ENCODE measurements at regions not wholly inside any gene's neighbourhood (a gene's known extent, or its start where the extent isn't known, plus 50 kb on each side); places are given as distances from the start of the nearest gene placed in this dataset.

DNA sequence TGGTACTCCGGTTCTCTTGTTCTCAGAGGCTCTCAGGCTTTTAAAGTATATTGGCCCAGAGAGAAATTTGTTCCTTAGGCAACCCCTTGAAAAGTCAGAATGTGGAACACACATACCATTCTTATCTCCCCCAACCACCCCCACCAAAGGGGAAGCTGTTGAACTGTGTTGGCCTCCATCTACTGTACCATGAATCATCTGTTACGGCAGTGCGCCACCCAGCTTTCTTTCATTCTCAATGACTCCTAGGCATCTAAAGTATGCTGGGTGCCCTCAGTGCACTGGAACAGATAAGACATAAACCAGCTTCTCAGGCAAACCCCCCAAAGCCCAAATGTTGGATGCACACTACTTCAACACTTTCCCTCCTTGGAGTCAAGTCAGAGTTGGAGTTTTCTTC, 696.2 kb upstream of the TENM4 start:
- ChIA-PET CTCF (no interaction called here), POLR2A (no interaction called here)
- no peaks in the 10 kb centered on the region for H3K4me1 Mint-ChIP-seq (ENCODE audit: low read depth)
- DNase-seq: no peak
- no peak overlapping the region for H3K4me3 Mint-ChIP-seq
- H3K27me3 Mint-ChIP-seq (ENCODE audit: low read depth): no peaks in the 10 kb centered on the region
- H3K27ac Mint-ChIP-seq: no peak overlapping the region
- H3K9me3 Mint-ChIP-seq (ENCODE audit: insufficient read depth): no peaks in the 10 kb centered on the region
- H3K36me3 Mint-ChIP-seq (ENCODE audit: low read depth): no peaks in the 10 kb centered on the region
- no peak for ATAC-seq

DNA sequence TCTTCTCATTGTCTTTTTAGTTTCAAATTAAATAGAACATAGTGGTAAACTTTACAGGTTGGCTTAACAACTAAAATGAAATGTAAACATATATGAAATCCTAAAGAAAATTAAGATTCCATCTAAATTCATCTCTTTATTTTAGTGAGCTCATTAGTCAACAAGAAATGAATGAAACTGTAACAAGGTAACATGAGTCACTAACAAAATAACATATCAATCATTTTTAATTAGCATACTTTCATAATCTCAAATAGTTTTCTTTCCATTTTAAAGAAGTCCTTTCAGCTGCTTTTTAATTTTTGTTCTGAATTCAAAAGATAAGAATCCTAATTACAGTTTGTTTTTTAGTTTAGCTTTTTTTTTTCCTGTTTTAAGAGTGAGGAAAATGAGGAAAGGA, 688.6 kb upstream of the TENM4 start:
- Mint-ChIP-seq H3K4me1 (ENCODE audit: low read depth) (no peaks in the 10 kb centered on the region), H3K4me3 (no peak overlapping the region), H3K9me3 (ENCODE audit: insufficient read depth) (peaks cover 4% of the 10 kb centered on the region), H3K27ac (no peak overlapping the region), H3K36me3 (ENCODE audit: low read depth) (no peaks in the 10 kb centered on the region), H3K27me3 (ENCODE audit: low read depth) (no peaks in the 10 kb centered on the region)
- DNase-seq (no peak), ATAC-seq (no peak)
- ChIA-PET POLR2A (no interaction called here), CTCF (no interaction called here)

- ChIA-PET POLR2A (no interaction called here), CTCF (no interaction called here)
- Mint-ChIP-seq H3K27ac (no peak overlapping the region), H3K9me3 (ENCODE audit: insufficient read depth) (no peaks in the 10 kb centered on the region), H3K4me1 (ENCODE audit: low read depth) (no peaks in the 10 kb centered on the region), H3K36me3 (ENCODE audit: low read depth) (no peaks in the 10 kb centered on the region), H3K27me3 (ENCODE audit: low read depth) (no peaks in the 10 kb centered on the region), H3K4me3 (no peak overlapping the region)
- DNase-seq (no peak), ATAC-seq (no peak)
Observed at GRCh38 chr11:80122211-80122610, 681.4 kb upstream of the TENM4 start.

GRCh38 chr11:80118073-80118472, 677.2 kb upstream of the TENM4 start:
- Mint-ChIP-seq H3K4me1 (ENCODE audit: low read depth) (no peaks in the 10 kb centered on the region), H3K9me3 (ENCODE audit: insufficient read depth) (no peaks in the 10 kb centered on the region), H3K27me3 (ENCODE audit: low read depth) (no peaks in the 10 kb centered on the region), H3K4me3 (no peak overlapping the region), H3K36me3 (ENCODE audit: low read depth) (no peaks in the 10 kb centered on the region), H3K27ac (no peak overlapping the region)
- ChIA-PET POLR2A (no interaction called here), CTCF (no interaction called here)
- DNase-seq: no peak
- ATAC-seq: no peak

DNA sequence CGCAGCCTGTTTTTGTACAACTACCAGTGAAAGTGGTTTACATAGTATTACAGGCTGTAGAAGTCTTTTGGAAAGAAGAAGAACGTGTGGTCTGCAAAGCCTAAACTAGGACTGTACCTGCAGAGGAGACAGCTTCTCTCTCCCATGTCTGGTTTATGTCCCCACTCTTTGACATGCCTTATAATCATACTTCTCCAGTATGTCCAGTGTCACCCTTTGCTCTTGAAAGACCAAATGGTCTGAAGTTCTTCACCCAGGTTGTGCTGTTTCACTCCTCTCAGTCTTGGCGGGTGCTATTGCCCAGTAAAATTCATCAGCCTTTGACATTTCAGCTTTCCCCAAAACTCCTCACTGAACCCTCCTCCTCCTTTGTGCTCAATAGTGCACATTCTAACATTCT, 676.0 kb upstream of the TENM4 start:
- H3K27me3 Mint-ChIP-seq (ENCODE audit: low read depth): no peaks in the 10 kb centered on the region
- ATAC-seq (no peak), DNase-seq (no peak)
- no peaks in the 10 kb centered on the region for H3K36me3 Mint-ChIP-seq (ENCODE audit: low read depth)
- CTCF ChIA-PET: no interaction called here
- H3K4me1 Mint-ChIP-seq (ENCODE audit: low read depth): no peaks in the 10 kb centered on the region
- POLR2A ChIA-PET: no interaction called here
- no peak overlapping the region for H3K27ac Mint-ChIP-seq
- H3K9me3 Mint-ChIP-seq (ENCODE audit: insufficient read depth): no peaks in the 10 kb centered on the region
- no peak overlapping the region for H3K4me3 Mint-ChIP-seq

- Mint-ChIP-seq H3K4me1 (ENCODE audit: low read depth) (no peaks in the 10 kb centered on the region), H3K36me3 (ENCODE audit: low read depth) (no peaks in the 10 kb centered on the region), H3K4me3 (no peak overlapping the region), H3K27ac (no peak overlapping the region), H3K9me3 (ENCODE audit: insufficient read depth) (no peaks in the 10 kb centered on the region), H3K27me3 (ENCODE audit: low read depth) (no peaks in the 10 kb centered on the region)
- no peak for DNase-seq
- ATAC-seq: no peak
- POLR2A ChIA-PET: no interaction called here
- CTCF ChIA-PET: no interaction called here
Observed at GRCh38 chr11:80109652-80110051, 668.8 kb upstream of the TENM4 start.

GRCh38 chr11:80109031-80109430, 668.2 kb upstream of the TENM4 start:
- H3K9me3 Mint-ChIP-seq (ENCODE audit: insufficient read depth): peaks cover 2% of the 10 kb centered on the region
- no peaks in the 10 kb centered on the region for H3K36me3 Mint-ChIP-seq (ENCODE audit: low read depth)
- ChIA-PET POLR2A (interaction anchor here (0.6 kb wide), 1 partner anchor 1702 kb away, joined by 3 read pairs; no protein-coding TSS in a partner anchor), CTCF (no interaction called here)
- H3K4me3 Mint-ChIP-seq: no peak overlapping the region
- H3K27ac Mint-ChIP-seq: no peak overlapping the region
- no peaks in the 10 kb centered on the region for H3K27me3 Mint-ChIP-seq (ENCODE audit: low read depth)
- H3K4me1 Mint-ChIP-seq (ENCODE audit: low read depth): no peaks in the 10 kb centered on the region
- ATAC-seq: no peak
- DNase-seq: no peak

DNA sequence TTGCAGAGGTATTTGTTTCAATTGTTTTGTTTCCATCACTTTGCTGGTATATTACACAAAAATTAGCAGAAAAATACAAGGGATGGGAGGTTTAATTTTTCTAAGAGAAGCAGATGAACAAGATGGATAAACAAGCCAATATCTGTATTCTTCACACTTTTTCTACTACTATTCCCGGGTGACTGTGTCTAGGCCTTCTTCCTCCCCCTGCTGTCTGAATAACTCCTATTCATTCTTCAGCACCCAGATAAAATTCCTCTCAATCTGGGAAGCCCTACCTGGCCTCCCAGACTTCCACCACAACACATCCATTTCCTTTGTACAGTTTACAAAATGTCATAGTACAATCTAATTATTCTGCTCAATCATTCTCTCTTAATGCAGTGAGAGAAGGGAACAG, 666.6 kb upstream of the TENM4 start:
- POLR2A ChIA-PET: no interaction called here
- no peaks in the 10 kb centered on the region for H3K27me3 Mint-ChIP-seq (ENCODE audit: low read depth)

DNA sequence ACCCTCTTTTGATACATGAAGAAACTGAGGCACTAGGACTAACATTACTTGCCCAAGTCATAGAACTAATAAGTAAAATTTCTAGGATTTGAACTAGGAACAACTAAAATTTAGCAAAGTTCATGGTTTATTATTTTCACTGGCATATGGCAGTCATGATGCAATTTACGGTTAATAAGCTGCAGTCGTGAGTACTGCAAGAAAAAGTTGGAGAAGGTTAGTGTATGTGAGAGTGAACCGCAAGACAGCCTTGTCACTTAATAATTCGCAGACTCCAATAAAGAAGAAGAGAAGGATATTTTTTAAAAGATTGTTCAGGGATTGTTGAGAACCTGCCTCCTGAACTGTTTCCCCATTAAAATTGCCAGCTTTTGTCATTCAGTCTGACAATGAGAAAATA, 663.4 kb upstream of the TENM4 start:
- Mint-ChIP-seq H3K4me1 (ENCODE audit: low read depth) (no peaks in the 10 kb centered on the region), H3K9me3 (ENCODE audit: insufficient read depth) (peaks cover 11% of the 10 kb centered on the region), H3K36me3 (ENCODE audit: low read depth) (no peaks in the 10 kb centered on the region), H3K27ac (no peak overlapping the region), H3K27me3 (ENCODE audit: low read depth) (no peaks in the 10 kb centered on the region), H3K4me3 (no peak overlapping the region)
- DNase-seq (no peak), ATAC-seq (no peak)
- ChIA-PET POLR2A (no interaction called here), CTCF (no interaction called here)

More for the DNA sequence above, 666.6 kb upstream of the TENM4 start:
- H3K36me3 Mint-ChIP-seq (ENCODE audit: low read depth): no peaks in the 10 kb centered on the region
- DNase-seq (no peak), ATAC-seq (no peak)
- no peaks in the 10 kb centered on the region for H3K4me1 Mint-ChIP-seq (ENCODE audit: low read depth)
- CTCF ChIA-PET: no interaction called here
- peaks cover 11% of the 10 kb centered on the region for H3K9me3 Mint-ChIP-seq (ENCODE audit: insufficient read depth)
- no peak overlapping the region for H3K27ac Mint-ChIP-seq
- H3K4me3 Mint-ChIP-seq: no peak overlapping the region

DNA sequence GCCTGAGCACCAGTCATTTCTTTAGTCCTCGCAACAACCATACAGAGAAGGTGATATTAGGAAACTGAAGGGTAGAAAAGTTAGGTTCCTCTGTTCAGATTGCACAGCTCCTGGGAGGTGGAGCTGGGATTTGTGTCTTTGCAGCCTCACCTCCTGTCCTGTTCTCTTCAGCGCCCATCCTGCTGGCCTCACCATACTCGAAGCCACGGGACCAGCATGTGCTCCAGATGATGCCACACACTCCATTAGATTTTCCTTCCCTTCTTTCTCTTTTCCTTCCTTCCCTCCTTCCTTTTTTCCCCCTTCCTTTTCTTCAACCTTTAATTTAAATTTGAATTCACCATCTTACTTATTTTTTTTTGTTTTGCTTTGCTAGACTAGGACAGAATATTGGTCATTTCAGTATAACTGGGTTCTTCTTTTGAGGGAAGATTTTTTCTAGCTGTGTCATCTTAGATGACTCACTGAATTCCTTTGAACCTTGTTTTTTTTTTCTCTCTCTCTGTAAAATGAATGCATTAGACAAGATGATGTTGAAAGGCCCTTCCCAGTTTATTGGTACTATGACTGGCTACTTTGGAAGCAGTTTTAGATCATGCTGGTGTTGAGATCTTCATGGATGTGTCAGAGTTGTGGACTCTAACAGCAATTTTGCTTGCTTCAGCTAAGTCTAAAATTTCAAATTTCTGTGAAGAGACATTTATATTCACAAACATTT, 662.5 kb upstream of the TENM4 start:
- no peak for ATAC-seq
- H3K4me3 Mint-ChIP-seq: no peak overlapping the region
- H3K27ac Mint-ChIP-seq: no peak overlapping the region
- DNase-seq: no peak
- H3K4me1 Mint-ChIP-seq (ENCODE audit: low read depth): no peaks in the 10 kb centered on the region
- no peaks in the 10 kb centered on the region for H3K36me3 Mint-ChIP-seq (ENCODE audit: low read depth)
- no peaks in the 10 kb centered on the region for H3K27me3 Mint-ChIP-seq (ENCODE audit: low read depth)
- ChIA-PET POLR2A (no interaction called here), CTCF (no interaction called here)
- peaks cover 16% of the 10 kb centered on the region for H3K9me3 Mint-ChIP-seq (ENCODE audit: insufficient read depth)

DNA sequence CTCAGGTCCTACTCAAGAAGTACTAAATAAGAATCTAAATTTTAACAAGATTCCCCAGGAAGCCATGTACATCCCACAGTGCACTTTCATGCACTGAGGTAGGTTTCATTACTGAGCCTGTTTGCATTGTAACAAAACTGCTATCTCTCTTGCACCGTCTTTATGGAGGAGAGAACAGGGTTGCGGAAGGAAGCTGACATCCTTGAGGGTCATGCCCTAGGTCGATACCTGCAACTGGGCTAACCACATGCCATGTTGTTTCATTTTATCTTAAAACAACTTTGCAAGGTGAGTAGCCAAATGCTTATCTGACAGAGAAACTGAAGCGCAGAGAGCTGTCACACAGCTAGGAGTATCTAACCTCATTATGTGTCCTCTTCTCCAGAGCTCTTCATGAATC, 656.3 kb upstream of the TENM4 start:
- DNase-seq (no peak), ATAC-seq (no peak)
- ChIA-PET CTCF (no interaction called here), POLR2A (no interaction called here)
- no peaks in the 10 kb centered on the region for H3K27me3 Mint-ChIP-seq (ENCODE audit: low read depth)
- no peak overlapping the region for H3K4me3 Mint-ChIP-seq
- no peaks in the 10 kb centered on the region for H3K36me3 Mint-ChIP-seq (ENCODE audit: low read depth)
- peaks cover 5% of the 10 kb centered on the region for H3K9me3 Mint-ChIP-seq (ENCODE audit: insufficient read depth)
- no peaks in the 10 kb centered on the region for H3K4me1 Mint-ChIP-seq (ENCODE audit: low read depth)
- no peak overlapping the region for H3K27ac Mint-ChIP-seq

- no peaks in the 10 kb centered on the region for H3K27me3 Mint-ChIP-seq (ENCODE audit: low read depth)
- no peak for DNase-seq
- no peak for ATAC-seq
- no peaks in the 10 kb centered on the region for H3K4me1 Mint-ChIP-seq (ENCODE audit: low read depth)
- POLR2A ChIA-PET: no interaction called here
- no peaks in the 10 kb centered on the region for H3K36me3 Mint-ChIP-seq (ENCODE audit: low read depth)
- peaks cover 5% of the 10 kb centered on the region for H3K9me3 Mint-ChIP-seq (ENCODE audit: insufficient read depth)
- no peak overlapping the region for H3K4me3 Mint-ChIP-seq
- H3K27ac Mint-ChIP-seq: no peak overlapping the region
- CTCF ChIA-PET: no interaction called here
Observed at GRCh38 chr11:80096736-80097135, 655.9 kb upstream of the TENM4 start.

DNA sequence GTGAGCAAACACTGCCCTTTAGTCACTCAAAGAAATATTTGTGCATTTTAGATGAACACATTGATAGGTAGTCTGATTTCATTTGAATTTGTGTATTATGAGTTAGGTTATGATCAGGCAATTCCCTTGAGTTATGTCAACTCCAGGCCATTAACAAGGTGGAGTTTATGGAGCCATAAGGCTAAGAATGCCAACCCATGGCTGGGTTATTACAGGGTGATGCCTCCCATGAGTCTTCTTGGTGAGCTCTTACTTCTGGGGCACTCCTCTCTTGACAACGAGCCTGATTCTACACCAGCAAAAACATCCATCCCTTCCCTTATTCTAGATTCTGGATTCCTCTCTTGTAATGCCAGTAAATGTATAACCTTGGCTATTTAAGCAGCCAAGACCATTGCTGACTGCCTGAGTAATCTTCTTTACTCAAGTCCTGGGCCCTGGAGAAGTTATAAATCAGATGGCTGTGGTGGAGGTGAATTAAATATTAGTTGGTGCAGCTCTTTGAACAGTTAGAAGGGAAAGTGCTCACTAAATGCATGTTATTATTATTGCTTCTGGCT, 645.7 kb upstream of the TENM4 start:
- CTCF ChIA-PET: no interaction called here
- H3K4me3 Mint-ChIP-seq: no peak overlapping the region
- no peak for DNase-seq
- H3K4me1 Mint-ChIP-seq (ENCODE audit: low read depth): no peaks in the 10 kb centered on the region
- H3K9me3 Mint-ChIP-seq (ENCODE audit: insufficient read depth): peaks cover 6% of the 10 kb centered on the region
- no peaks in the 10 kb centered on the region for H3K27me3 Mint-ChIP-seq (ENCODE audit: low read depth)
- POLR2A ChIA-PET: no interaction called here
- H3K36me3 Mint-ChIP-seq (ENCODE audit: low read depth): no peaks in the 10 kb centered on the region
- no peak for ATAC-seq
- no peak overlapping the region for H3K27ac Mint-ChIP-seq
